ENCODE measurements at regions not wholly inside any gene's neighbourhood (a gene's known extent, or its start where the extent isn't known, plus 50 kb on each side); places are given as distances from the start of the nearest gene placed in this dataset.

DNA sequence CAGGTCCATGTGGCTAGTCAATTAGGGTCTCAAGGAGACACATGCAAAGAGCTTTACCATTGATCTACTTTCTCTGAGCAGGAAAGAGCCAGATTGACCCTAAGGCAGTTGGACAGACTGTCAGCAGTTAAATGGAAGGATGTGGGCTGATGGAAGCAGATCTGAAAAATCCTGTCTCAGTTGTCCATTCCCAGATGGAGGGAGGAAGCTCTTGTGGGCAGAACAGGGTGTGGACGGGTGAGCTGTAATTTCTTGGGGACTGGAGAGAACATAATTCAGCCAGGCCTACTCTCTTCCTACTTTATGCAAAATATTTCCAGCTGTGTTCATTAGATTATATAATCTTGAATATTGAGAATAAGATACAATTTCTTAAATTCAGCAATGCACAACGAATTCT, 163.6 kb downstream of the GNAT3 start:
- no peak for DNase-seq (ENCODE audit: low spot score)
- ATAC-seq, result no peak

DNA sequence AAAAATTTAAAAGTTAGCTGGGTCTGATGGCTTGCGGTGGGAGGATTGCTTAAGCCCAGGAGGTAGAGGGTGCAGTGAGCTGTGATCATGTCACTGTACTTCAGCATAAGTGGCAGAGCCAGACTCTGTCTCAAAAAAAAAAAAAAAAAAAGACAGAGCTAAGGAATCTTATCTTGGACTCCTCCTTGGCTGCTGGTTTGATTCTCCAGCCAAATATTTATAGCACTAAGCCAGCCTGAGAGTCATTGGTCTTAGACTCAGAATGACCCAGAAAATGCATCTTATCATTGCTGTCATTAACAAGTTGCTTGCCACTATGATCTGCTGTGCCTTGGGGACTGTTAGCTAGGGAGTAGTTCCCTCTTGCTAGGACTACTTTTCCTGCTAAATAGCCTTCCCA, 164.7 kb downstream of the GNAT3 start:
- DNase-seq (ENCODE audit: low spot score) (no peak), ATAC-seq (peak; percentile 52)

DNA sequence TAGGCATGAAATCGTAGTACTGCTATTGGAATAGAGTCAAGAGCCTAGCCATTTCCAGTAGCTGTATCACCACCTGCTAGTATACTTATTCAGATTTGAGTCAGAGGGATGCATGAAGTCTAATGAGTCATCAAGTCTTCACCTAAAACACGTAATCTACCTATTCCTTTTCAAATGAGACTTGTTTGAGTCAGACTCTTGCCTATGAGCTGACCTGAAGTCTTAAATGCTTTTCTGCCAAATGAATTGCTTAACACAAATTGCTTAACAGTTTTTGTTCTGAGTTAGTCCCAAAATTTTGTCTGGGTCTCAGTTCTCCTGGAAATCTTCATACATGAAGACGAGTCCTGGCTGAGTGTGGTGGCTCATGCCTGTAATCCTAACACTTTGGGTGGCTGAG, 165.2 kb downstream of the GNAT3 start:
- ATAC-seq (peak; percentile 63), DNase-seq (ENCODE audit: low spot score) (no peak)

DNA sequence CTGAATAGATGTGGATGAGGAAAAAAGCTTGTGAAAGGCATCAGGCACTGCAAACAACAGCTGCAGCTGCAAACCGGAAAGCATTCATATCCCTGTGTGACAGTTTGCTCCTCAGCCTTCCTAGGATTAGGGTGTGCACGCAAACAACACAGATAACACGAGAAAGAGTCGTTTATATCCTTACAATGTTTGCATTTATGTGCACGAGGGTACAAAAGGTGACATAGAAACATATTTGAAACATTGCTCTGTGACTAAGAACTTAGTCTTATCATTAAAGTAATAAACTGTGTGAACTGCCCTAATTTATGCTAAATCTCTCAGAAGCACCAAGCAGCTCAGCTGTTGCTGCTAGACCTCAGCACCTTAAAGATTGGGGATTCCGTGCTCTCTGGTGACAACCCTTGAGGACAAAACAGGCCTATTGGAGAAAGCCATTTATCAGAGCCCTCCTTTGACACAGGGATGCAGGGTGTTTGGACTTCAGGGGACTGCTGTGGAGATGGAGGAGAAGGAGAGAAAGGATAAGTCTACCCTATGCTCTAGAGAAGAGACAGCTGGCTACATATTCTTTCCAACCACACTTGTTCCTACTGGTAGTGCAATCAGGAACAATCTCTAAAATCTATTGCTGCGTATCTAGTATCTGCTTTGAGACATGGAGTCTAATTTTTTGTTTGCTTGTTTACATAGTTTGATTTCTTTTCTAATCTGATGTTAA, 176.2 kb downstream of the GNAT3 start:
- DNase-seq (ENCODE audit: low spot score) (no peak), ATAC-seq (no peak)

DNA sequence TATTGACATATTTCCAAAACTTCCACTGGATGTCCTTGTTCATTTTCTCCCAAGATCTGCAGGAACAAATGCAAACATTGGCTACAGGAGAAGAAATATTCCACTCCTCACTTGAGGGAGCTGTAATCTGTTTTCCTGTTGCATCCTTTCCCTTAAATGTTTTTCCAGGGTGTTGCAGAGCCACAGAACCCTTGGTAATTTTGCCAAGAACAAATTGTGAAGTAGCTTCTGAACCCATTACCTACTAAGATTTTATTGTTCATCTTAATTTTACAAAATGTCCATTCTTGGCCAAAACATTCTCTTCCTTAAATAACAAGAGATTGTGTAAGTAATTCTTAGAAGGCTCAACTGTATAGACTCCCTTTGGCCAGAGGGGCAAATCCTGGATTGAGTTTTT, 177.0 kb downstream of the GNAT3 start:
- no peak for DNase-seq (ENCODE audit: low spot score)
- ATAC-seq, result no peak

DNA sequence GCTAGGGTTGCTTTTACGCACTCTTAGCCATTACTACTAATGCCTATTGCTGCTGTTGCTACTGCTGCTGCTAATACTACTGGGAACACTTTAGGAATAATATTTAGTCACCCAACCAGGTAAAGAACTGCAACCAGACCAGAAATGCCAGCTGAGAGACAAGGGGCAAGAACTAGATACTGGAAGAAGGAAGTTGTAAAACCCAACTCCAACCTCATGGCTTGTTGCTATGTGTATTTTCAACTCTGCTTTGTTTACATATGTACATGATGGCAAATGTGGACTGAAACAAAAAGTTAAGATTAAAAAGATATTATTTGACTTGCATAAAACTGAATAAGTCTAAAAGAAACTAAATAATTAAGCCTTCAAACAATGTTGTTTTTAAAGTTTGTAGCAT, 177.7 kb downstream of the GNAT3 start:
- DNase-seq (ENCODE audit: low spot score), result no peak
- ATAC-seq, result no peak

DNA sequence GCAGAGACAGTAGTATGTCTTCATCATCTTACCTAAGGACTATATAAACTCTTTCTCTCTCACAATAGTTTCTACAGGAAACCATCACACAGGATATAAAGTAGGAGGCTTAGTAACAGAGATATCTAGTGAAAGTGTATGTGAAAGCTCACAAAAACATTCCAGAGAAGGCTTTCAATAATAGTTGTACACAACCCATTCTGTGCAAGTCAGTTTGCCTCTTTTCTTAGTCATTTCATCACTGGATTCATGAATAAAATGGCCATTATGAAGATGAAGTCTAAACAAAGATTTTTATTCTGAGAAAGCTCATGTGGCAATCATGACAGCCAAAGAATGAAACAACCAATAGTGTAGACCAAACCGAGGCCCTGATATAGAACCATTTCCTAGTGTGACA, 178.8 kb downstream of the GNAT3 start:
- ATAC-seq, result no peak
- no peak for DNase-seq (ENCODE audit: low spot score)

DNA sequence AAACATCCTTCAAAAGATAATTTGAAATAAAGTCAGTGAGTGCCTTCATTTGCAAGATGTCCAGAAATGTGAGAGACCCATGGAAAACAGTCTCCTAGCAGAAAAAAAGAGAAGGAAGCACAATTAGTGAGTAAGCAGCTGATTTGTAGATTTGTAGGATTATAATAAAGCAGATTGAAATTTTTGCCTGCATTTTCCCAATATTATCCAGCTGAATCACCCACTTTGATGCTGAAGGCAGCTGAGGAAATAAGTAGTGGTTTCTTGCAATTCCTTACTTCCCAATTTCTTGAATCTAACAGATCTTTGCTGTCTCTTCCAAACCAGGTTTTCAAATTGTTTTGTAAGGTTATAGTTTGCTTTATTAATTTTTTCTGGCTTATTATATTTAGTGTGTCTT, 181.4 kb downstream of the GNAT3 start:
- DNase-seq (ENCODE audit: low spot score) (no peak), ATAC-seq (no peak)

DNA sequence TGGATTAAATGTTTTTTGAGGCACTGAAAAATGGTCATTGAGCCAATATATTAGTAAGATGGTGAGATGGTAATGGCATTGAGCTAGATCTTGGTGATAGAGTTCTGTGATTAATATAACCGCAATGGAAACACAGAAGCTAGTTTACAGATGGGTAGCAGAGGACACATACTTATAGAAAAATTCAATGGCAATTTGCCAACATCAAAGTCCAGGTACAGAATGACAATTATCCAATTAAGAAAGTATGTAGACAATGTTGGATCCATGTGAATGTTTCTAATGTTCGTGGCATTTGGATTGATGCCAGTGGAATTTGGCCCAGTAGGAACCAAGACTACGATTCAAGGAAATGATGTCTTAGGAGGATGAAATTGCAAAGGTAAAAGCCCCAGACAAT, 187.8 kb downstream of the GNAT3 start:
- no peak for ATAC-seq
- no peak for DNase-seq (ENCODE audit: low spot score)

DNA sequence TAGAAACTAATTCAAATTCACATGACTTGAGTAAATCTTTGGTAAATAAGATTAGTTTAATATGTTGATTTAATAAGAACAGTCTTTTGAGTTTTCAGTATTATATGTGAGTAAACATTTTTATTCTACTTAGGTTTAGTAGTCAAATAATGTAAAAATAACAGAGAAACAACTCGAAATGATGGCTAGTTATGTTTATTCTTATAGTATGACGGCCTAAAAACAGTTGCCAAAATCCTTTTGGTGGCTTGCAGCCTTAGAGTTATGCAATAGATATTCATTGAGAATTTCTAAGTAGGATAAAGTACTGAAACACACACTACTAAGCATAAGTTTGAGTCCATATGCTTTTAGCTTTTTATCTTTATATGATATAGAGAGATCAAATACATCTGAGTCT, 184.8 kb downstream of the GNAI1 start:
- DNase-seq (ENCODE audit: low spot score) (no peak), ATAC-seq (no peak)

DNA sequence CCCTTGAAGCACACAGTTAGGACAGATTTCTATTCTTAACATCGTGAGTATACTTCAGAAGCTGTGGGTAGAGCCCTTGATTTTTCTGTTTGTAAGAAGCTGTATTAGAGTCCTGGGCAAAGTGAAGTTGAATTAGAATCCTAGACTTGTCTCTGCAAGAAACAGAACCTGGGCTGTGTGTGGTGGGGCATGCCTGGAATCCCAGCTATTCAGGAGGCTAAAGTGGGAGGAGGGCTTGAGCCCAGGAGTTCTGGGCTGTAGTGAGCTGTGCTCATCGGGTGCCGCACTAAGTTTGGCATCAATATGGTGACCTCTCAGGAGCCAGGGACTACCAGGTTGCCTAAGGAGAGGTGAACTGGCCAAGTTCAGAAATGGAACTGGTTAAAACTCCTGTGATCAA, 183.4 kb downstream of the GNAI1 start:
- ATAC-seq (no peak), DNase-seq (ENCODE audit: low spot score) (no peak)

DNA sequence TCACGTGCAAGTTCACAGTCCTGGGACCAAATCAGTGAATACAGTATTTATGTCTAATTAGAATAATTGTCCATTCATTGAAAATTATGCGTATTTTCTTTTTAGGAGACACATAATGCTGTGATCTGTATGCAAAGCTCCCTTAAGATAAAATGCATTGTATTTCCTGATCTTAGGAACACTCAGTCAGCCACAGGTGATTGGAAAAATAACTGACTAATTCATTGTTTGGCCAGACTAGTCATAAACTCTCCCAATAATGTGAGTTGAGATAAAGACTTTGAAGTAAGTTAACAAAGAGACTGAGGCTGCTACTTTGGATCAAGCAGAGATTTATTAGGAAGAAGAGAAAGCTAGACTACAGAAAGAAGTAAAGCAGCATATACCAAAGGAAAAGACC, 182.2 kb downstream of the GNAI1 start:
- ATAC-seq (no peak), DNase-seq (ENCODE audit: low spot score) (no peak)

DNA sequence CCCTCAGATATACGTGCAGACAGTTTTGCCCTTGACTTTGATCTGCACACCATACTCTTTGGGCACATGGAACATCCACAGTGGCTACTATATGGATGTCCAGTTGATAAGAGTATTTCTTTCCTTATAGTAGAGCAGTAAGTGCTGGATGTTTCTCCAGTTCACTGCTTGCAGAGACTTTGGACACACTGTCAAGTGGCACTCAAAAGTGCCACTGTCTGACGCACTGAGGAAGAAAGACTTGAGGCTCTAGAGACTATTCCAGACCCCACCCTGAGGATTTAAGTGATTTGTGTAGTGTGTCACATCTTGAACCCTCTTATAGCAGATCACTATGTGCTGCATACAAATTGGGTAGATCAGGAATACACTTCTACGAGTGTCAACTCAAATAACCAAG, 179.1 kb downstream of the GNAI1 start:
- ATAC-seq (no peak), DNase-seq (ENCODE audit: low spot score) (no peak)

DNA sequence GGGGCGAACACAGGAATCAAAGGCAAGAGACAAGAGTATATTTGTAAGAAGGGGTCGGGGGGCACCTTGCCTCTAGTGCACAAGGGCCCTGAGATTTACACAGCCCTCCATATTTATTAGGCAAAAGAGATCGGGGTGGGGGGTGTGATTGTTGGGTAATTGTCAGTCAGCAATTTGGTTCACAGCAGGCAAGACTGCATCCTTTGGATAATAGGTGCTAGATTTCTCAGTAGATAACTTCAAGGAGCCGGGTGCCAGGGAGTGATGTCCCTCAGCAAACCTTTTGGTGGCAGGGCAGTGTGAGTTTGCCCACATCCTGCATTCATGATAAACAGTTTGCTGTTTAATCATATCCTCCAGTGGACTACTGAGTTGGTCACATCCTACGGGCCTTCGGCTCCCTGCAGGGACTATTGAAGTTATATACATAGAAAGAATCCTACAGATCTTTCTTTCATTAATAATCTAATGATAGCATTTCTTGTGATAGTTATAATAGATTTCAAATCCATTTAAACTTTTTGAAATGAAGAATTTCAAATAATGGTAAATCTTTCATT, 178.5 kb downstream of the GNAI1 start:
- DNase-seq (ENCODE audit: low spot score) (no peak), ATAC-seq (no peak)

DNA sequence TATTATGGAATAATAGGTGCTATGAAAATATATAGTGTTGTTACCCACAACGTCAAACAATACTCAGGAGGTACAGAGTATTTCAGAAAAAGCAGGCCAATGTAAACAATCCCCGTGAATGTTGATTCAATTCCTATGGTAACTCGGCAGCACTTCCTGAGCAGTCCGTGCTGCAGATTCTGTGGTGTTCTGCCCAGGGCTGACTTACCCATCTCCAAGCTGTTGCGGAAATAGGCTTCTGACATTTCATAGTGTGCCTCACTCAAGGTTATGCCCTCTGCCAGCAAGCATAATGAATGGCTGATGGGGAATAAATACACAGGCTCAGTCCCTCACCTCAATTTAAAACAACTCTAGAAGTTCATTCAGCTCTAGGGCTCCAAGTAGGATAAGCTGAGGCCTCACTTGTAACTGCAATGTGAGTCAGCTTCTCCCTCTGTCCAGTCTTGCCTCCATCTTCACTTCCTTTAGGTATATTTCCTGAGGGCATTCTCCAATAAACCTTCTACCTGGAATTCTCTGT, 177.6 kb downstream of the GNAI1 start:
- DNase-seq (ENCODE audit: low spot score) (no peak), ATAC-seq (no peak)

DNA sequence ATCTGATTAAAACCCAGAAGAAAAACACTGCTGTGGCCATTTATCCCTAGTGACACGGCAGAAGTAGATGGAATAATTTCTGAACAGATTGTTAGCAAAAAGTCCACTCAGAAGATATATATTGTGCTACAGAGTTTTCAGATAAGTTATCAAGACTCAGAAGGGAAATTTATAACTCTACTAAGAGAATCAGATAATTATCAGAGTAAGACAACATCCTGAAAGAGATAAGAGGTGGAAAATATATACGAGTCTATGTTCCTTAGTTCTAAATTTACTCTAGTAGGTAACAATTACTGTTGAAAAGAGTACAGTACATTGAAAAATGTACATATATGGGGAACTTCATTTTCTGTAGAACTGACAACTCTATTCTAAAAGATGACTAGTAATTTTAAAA, 176.7 kb downstream of the GNAI1 start:
- ATAC-seq, result no peak
- no peak for DNase-seq (ENCODE audit: low spot score)

DNA sequence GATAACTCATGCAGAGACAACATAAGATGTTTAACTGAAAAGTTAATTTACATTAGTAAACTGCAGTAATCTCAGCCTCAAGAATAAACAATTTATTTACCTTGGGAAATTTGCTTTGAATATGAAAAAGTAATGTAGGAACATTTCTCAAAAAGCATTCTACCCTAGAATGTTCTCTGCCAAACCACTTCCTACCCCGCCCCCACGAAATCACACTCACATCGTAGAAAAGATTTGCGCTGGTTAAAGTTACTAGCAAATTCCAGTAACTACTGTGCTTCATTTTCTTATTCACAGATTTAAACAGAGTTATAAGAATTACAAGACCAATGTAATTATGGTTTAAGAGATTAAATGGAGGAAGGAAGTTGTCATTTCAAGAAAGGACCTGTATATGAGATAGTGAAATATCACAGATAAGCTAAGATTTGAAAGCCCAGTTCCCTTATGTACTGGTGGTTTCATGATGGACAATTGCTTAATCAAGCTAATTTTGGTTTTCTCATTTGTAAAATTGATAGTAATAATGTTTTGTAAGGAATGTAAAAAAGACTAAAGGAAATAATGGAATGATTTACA, 175.4 kb downstream of the GNAI1 start:
- ATAC-seq (no peak), DNase-seq (ENCODE audit: low spot score) (no peak)

DNA sequence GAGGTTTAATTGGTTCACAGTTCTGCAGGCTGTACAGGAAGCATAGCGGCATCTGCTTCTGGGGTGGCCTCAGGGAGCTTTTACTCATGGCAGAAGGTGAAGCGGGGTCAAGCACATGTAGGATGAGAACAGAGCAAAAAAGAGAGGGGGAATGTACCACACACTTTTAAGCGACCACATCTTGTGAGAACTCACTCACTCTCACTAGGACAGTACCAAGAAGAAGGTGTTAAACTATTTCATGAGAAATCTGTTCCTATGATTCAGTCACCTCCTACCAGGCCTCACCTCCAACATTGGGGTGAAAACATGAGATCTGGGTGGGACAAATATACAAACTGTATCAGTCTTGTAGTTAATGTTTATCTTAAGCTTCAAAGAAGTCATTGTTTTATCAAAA, 174.7 kb downstream of the GNAI1 start:
- no peak for DNase-seq (ENCODE audit: low spot score)
- no peak for ATAC-seq

DNA sequence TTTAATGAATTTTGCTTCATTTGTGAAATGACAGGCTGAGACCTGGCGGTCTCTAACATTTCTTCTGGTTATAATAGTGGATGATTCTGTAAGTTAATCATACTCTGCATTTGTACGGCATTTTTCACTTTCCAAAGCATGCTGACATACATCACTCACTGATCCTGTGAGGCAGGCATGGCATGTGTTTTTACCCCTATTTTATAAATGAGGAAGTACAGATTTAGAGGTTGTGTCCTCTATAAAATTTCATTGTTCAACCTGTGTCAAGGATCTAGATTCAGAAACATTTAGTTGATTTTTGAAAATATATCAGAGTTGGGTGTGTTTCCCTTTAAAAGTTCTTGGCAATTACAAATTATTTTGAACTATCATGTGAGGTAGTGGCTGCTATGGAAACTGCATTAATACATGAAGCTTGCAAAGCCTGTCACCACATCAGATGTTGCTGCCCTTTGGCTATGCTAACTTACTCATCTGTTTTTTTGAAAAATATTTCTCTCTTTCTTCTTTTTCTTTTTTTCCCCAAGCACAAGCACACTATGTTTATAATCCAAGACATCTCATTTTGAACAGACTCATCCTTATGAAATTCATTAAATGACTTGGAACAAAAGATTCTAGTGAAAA, 172.7 kb downstream of the GNAI1 start:
- no peak for DNase-seq (ENCODE audit: low spot score)

DNA sequence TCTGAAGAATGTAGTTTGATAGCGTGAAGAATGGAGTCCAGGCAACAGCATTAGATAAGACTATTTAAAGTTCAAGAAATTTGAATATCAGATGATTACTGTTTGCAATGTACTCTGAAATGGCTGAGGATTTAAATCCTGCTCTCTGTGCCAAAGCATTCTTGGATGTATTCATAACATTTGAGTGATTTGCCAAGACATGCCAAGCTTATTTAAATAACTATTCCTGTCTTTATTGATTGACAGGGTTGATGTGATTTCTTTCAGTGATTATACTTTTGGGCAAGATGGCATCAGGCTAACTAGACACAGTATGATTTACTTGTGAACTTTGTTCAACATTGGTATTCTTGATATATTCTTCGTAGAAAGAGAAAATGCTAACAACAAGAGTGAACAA, 168.7 kb downstream of the GNAI1 start:
- ATAC-seq, result no peak
- no peak for DNase-seq (ENCODE audit: low spot score)

More for the DNA sequence above, 172.7 kb downstream of the GNAI1 start:
- ATAC-seq, result no peak

DNA sequence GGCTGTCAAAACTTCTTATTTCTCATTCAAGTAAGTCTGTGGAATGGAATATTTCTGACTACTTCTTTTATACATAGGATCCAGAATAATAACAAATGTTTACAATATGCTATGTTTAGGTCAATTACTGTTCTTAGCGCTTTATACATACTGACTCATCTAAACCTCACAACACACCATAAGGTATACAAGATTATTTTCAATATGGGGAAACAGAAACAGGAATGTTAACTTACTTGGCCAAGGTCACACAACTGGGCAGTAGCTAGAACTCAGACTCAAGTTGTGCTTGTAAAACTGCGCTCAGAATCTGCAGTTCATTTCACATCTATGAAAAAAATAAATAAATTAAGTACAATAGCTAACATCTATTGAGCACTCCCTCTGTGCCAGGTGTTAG, 168.0 kb downstream of the GNAI1 start:
- ATAC-seq, result no peak
- no peak for DNase-seq (ENCODE audit: low spot score)

DNA sequence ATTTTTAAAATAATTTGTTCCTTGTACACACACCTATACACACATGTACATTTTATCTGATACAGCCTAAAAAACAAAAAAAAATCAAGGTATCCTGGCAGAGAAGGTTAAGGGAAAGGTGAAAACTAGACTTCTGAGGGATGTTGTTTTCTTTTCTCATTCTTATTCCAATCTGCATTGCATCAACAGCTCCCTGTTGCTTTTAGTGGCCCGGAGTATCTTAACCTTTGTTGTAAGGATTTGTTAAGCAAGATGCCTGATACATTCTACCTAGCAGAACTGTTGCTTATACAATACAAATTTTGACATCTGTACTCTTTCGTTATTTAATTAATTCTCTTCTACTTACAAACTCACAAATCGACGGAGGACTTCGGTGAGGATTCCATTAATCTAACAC, 167.4 kb downstream of the GNAI1 start:
- no peak for DNase-seq (ENCODE audit: low spot score)
- ATAC-seq, result no peak
